GM23338 (cell line): ENCODE measurements at regions not wholly inside any gene's neighbourhood (a gene's known extent, or its start where the extent isn't known, plus 50 kb on each side); places are given as distances from the start of the nearest gene placed in this dataset.
A peak's percentile ranks its signal among the peaks of the same experiment; 100 is the strongest.

Experiments
- ATAC-seq: fragments of 200-7000 bp; cut with Tn5 transposase; 3 replicates; pipeline ENCODE4 v1.9.1; 2020
- DNase-seq: peaks from one replicate; pipeline ENCODE4 v3.0.0-alpha.2; 2015; ENCODE audit warnings: low spot score
- H2AFZ ChIP-seq: fragments of 200-600 bp; sonication (generic); 2 replicates; pipeline ENCODE4 v1.8.0; 2016; ENCODE audit warnings: antibody characterized with exemption, mild to moderate bottlenecking, moderate library complexity
- H3F3A ChIP-seq: fragments of 200-600 bp; sonication (generic); replicated peaks from 2 replicates; pipeline ENCODE4 v1.8.0; 2017; ENCODE audit warnings: antibody characterized with exemption, mixed run types, low read depth
- H3K27ac ChIP-seq: fragments of 200-600 bp; sonication (generic); 2 replicates; pipeline ENCODE4 v1.6.1; 2016; ENCODE audit warnings: low read depth
- H3K27me3 ChIP-seq: fragments of 200-600 bp; sonication (generic); 2 replicates; pipeline ENCODE4 v1.8.0; 2016; ENCODE audit warnings: mild to moderate bottlenecking, mixed run types, moderate library complexity; ENCODE audit not compliant: insufficient read depth
- H3K36me3 ChIP-seq: fragments of 200-600 bp; sonication (generic); 2 replicates; pipeline ENCODE4 v1.8.0; 2016; ENCODE audit warnings: mild to moderate bottlenecking; ENCODE audit not compliant: insufficient read depth
- H3K4me1 ChIP-seq: fragments of 200-600 bp; sonication (generic); 2 replicates; pipeline ENCODE4 v1.8.0; 2016; ENCODE audit warnings: mild to moderate bottlenecking, moderate library complexity; ENCODE audit not compliant: insufficient read depth
- H3K4me2 ChIP-seq: fragments of 200-600 bp; sonication (generic); 2 replicates; pipeline ENCODE4 v1.7.1; 2017; ENCODE audit warnings: mixed run types
- H3K4me3 ChIP-seq: fragments of 200-600 bp; sonication (generic); 2 replicates; pipeline ENCODE4 v1.6.1; 2016; ENCODE audit warnings: mixed run types
- H3K79me2 ChIP-seq: fragments of 200-600 bp; sonication (generic); replicated peaks from 2 replicates; pipeline ENCODE4 v1.8.0; 2017; ENCODE audit warnings: mild to moderate bottlenecking; ENCODE audit not compliant: insufficient read depth
- H3K9me2 ChIP-seq: fragments of 200-600 bp; sonication (generic); 2 replicates; pipeline ENCODE4 v1.8.0; 2017; ENCODE audit not compliant: insufficient read depth
- H4K20me1 ChIP-seq: fragments of 200-600 bp; sonication (generic); replicated peaks from 2 replicates; pipeline ENCODE4 v1.8.0; 2017; ENCODE audit warnings: mild to moderate bottlenecking; ENCODE audit not compliant: insufficient read depth
- H3K27ac Mint-ChIP-seq: 2 replicates; pipeline ENCODE4 v1.8.0; 2020; ENCODE audit warnings: inconsistent platforms, mild to moderate bottlenecking, moderate library complexity, mixed read lengths
- H3K27me3 Mint-ChIP-seq: 3 replicates; pipeline ENCODE4 v1.8.0; 2022; ENCODE audit warnings: low read depth, mild to moderate bottlenecking, moderate library complexity, mixed read lengths, inconsistent platforms; ENCODE audit not compliant: insufficient read depth, poor library complexity
- H3K36me3 Mint-ChIP-seq: 3 replicates; pipeline ENCODE4 v1.8.0; 2021; ENCODE audit warnings: low read depth, mild to moderate bottlenecking, inconsistent platforms, moderate library complexity, mixed read lengths
- H3K4me1 Mint-ChIP-seq: 3 replicates; pipeline ENCODE4 v1.8.0; 2020; ENCODE audit warnings: mild to moderate bottlenecking, inconsistent platforms, mixed read lengths
- H3K4me3 Mint-ChIP-seq: 3 replicates; pipeline ENCODE4 v1.8.0; 2021; ENCODE audit warnings: moderate library complexity, mild to moderate bottlenecking, inconsistent platforms, mixed read lengths
- H3K9me3 Mint-ChIP-seq: 3 replicates; pipeline ENCODE4 v1.8.0; 2020; ENCODE audit warnings: moderate library complexity, mild to moderate bottlenecking, inconsistent platforms, mixed read lengths
- CREB1 ChIP-seq: fragments of 250-450 bp; sonication (Bioruptor Pico); IDR thresholded peaks from 2 replicates; pipeline ENCODE4 v1.5.0; 2020; ENCODE audit warnings: low read depth, mild to moderate bottlenecking, moderate library complexity
- EZH2phosphoT487 ChIP-seq: fragments of 200-600 bp; sonication (generic); IDR thresholded peaks from one replicate; pipeline ENCODE4 v1.8.1; 2018; ENCODE audit warnings: antibody characterized with exemption; ENCODE audit not compliant: unreplicated experiment
- POLR2AphosphoS5 ChIP-seq: IDR thresholded peaks from 2 replicates; pipeline ENCODE4 v1.6.1; 2016; ENCODE audit warnings: antibody characterized with exemption, low read depth
- STAT1 ChIP-seq: IDR thresholded peaks from one replicate; pipeline ENCODE4 v1.6.1; 2016; ENCODE audit warnings: antibody characterized with exemption; ENCODE audit not compliant: unreplicated experiment
- ZNF114 ChIP-seq: fragments of 250-450 bp; sonication (Bioruptor Pico); IDR thresholded peaks from 2 replicates; pipeline ENCODE4 v1.5.0; 2020; ENCODE audit warnings: mild to moderate bottlenecking, moderate library complexity
- ZNF331 ChIP-seq: fragments of 250-450 bp; sonication (Bioruptor Pico); IDR thresholded peaks from 2 replicates; pipeline ENCODE4 v1.5.0; 2020; ENCODE audit warnings: low read depth, mild to moderate bottlenecking, moderate library complexity
- ZNF462 ChIP-seq: fragments of 250-450 bp; sonication (Bioruptor Pico); IDR thresholded peaks from 2 replicates; pipeline ENCODE4 v1.5.0; 2020; ENCODE audit warnings: mild to moderate bottlenecking, moderate library complexity
- TF ChIP-seq, protein P1 (sequence below), 2 experiments: fragments of 200-600 bp in 1 of 2; sonication (generic) in 1 of 2; conservative IDR thresholded peaks; 2 replicates each; pipeline versions ENCODE4 v1.5.1 to v1.6.1; 2016 to 2017; ENCODE audit warnings: antibody characterized with exemption in 2 of 2, low read depth in 2 of 2, mild to moderate bottlenecking in 2 of 2, moderate library complexity in 1 of 2

- Histone ChIP-seq H3F3A (no peaks in the 10 kb centered on the region), H4K20me1 (no peaks in the 10 kb centered on the region), H3K79me2 (no peaks in the 10 kb centered on the region), H2AFZ (no peak overlapping the region), H3K27me3 (no peaks in the 10 kb centered on the region), H3K9me2 (no peaks in the 10 kb centered on the region), H3K36me3 (no peaks in the 10 kb centered on the region), H3K4me2 (no peak overlapping the region), H3K4me1 (peaks cover 6% of the 10 kb centered on the region; the same call in 1 of the 2 replicates), H3K4me3 (no peak overlapping the region), H3K27ac (0 out of 2 replicates have a peak overlapping the region, but pooled peaks have one; percentile 55)
- ATAC-seq (no peak), DNase-seq (peak; percentile 2)
- Mint-ChIP-seq H3K36me3 (peaks cover 4% of the 10 kb centered on the region; the same call in 2 of the 3 replicates), H3K27me3 (no peaks in the 10 kb centered on the region), H3K27ac (no peak overlapping the region), H3K4me3 (no peak overlapping the region), H3K9me3 (peaks cover 6% of the 10 kb centered on the region; the same call in 2 of the 3 replicates), H3K4me1 (peaks cover 12% of the 10 kb centered on the region; the same call in 2 of the 3 replicates)
- TF ChIP-seq ZNF462 (CRISPR knock-in tag): no peak
- TF ChIP-seq ZNF331: no peak
- TF ChIP-seq CREB1 (CRISPR knock-in tag): no peak
- TF ChIP-seq STAT1: no peak
- TF ChIP-seq ZNF114: no peak
- TF ChIP-seq POLR2AphosphoS5: no peak
- TF ChIP-seq EZH2phosphoT487: no peak
- TF ChIP-seq, protein P1, sequence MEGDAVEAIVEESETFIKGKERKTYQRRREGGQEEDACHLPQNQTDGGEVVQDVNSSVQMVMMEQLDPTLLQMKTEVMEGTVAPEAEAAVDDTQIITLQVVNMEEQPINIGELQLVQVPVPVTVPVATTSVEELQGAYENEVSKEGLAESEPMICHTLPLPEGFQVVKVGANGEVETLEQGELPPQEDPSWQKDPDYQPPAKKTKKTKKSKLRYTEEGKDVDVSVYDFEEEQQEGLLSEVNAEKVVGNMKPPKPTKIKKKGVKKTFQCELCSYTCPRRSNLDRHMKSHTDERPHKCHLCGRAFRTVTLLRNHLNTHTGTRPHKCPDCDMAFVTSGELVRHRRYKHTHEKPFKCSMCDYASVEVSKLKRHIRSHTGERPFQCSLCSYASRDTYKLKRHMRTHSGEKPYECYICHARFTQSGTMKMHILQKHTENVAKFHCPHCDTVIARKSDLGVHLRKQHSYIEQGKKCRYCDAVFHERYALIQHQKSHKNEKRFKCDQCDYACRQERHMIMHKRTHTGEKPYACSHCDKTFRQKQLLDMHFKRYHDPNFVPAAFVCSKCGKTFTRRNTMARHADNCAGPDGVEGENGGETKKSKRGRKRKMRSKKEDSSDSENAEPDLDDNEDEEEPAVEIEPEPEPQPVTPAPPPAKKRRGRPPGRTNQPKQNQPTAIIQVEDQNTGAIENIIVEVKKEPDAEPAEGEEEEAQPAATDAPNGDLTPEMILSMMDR (conservative IDR thresholded peaks at IDR 0.05; ENCODE audit: low read depth in 2 of 2): no peak
Observed at GRCh38 chrX:69564665-69565064, 51.2 kb upstream of the EDA start.
